Esophagus squamous epithelium (tissue), 5 donors: ENCODE measurements at regions not wholly inside any gene's neighbourhood (a gene's known extent, or its start where the extent isn't known, plus 50 kb on each side); places are given as distances from the start of the nearest gene placed in this dataset.

Experiments
- DNase-seq: peaks from one replicate; lab custom pipeline; 2025; lab: John Stamatoyannopoulos, UW
- H3K27ac ChIP-seq, 4 donors: fragments of 200-600 bp; sonication (generic); one replicate each; pipeline ENCODE4 v1.5.1; 2016 to 2019; ENCODE audit warnings: mild to moderate bottlenecking in 1 of 4
- H3K27me3 ChIP-seq, 4 donors: fragments of 200-600 bp; sonication (generic); 1 replicate in 3 of 4; 2 replicates in 1 of 4; pipeline versions ENCODE4 v1.5.1 to v1.6.0; 2017 to 2021; ENCODE audit warnings: antibody characterized with exemption in 1 of 4
- H3K36me3 ChIP-seq, 3 donors: fragments of 200-600 bp; sonication (generic); one replicate each; pipeline ENCODE4 v1.5.1; 2016 to 2019
- H3K4me1 ChIP-seq, 3 donors: fragments of 200-600 bp; sonication (generic); one replicate each; pipeline ENCODE4 v1.5.1; 2017 to 2019
- H3K4me3 ChIP-seq, 4 donors: fragments of 200-600 bp; sonication (generic); 1 replicate in 3 of 4; 2 replicates in 1 of 4; pipeline ENCODE4 v1.5.1; 2016 to 2019; ENCODE audit warnings: mild to moderate bottlenecking in 2 of 4, moderate library complexity in 1 of 4
- H3K9me3 ChIP-seq, 3 donors: fragments of 200-600 bp; sonication (generic); one replicate each; pipeline ENCODE4 v1.5.1; 2016 to 2019
- CTCF ChIP-seq, 6 experiments: fragments of 450-650 bp in 4 of 6; fragments of 200-600 bp in 2 of 6; sonication (generic) in 2 of 6; IDR thresholded peaks; one replicate each; pipeline ENCODE4 v1.5.1; 2016 to 2019; ENCODE audit warnings: antibody characterized with exemption in 6 of 6, mild to moderate bottlenecking in 4 of 6, moderate library complexity in 4 of 6
- POLR2A ChIP-seq, 4 donors: fragments of 450-650 bp; IDR thresholded peaks; one replicate each; pipeline ENCODE4 v1.6.1; 2017; ENCODE audit warnings: antibody characterized with exemption in 4 of 4, mild to moderate bottlenecking in 4 of 4, moderate library complexity in 3 of 4
- WGBS, 2 donors: methylation state at CpG; one replicate each; pipeline ENCODE4 v1.1.5; 2018; 5-methylcytosine and 5-hydroxymethylcytosine counted together
- intact Hi-C: fragments of 100-400 bp; cut with DNase I; formaldehyde crosslinking; loops from one replicate; pipeline ENCODE4 v1.15.0; 2022
- donor health status: DM: yes; HTN: yes; CAD: no.

- no peak for DNase-seq
- intact Hi-C loops = no loop called here
- TF ChIP-seq POLR2A (IDR thresholded peaks at IDR 0.05) (no peak), CTCF (IDR thresholded peaks at IDR 0.05) (no peak)
Observed at GRCh38 chr5:110265162-110265561, 461.3 kb downstream of the TMEM232 start.

GRCh38 chr5:110267714-110268113 is 458.8 kb downstream of the TMEM232 start:
- WGBS, 2 donors = 71 to 75% methylated on average over 6 to 8 of the region's 9 CpGs
- no peaks in the 10 kb centered on the region for H3K36me3 ChIP-seq
- no peak overlapping the region for H3K27ac ChIP-seq
- no peaks in the 10 kb centered on the region for H3K4me1 ChIP-seq
- H3K4me3 ChIP-seq = no peak overlapping the region
- no peak for TF ChIP-seq CTCF (IDR thresholded peaks at IDR 0.05)
- TF ChIP-seq POLR2A (IDR thresholded peaks at IDR 0.05) = no peak
- H3K9me3 ChIP-seq = no peaks in the 10 kb centered on the region
- no peaks in the 10 kb centered on the region for H3K27me3 ChIP-seq
- intact Hi-C loops = no loop called here
- DNase-seq = no peak

More at GRCh38 chr5:110265162-110265561, 461.3 kb downstream of the TMEM232 start:
- Histone ChIP-seq H3K9me3 (no peaks in the 10 kb centered on the region), H3K4me1 (no peaks in the 10 kb centered on the region), H3K27ac (no peak overlapping the region), H3K36me3 (no peaks in the 10 kb centered on the region), H3K4me3 (no peak overlapping the region), H3K27me3 (no peaks in the 10 kb centered on the region)
- 77 to 85% methylated on average over 2 of the region's 2 CpGs for WGBS, 2 donors

GRCh38 chr5:110268283-110268682 is 458.2 kb downstream of the TMEM232 start:
- no peak for TF ChIP-seq CTCF (IDR thresholded peaks at IDR 0.05)
- no peak for TF ChIP-seq POLR2A (IDR thresholded peaks at IDR 0.05)
- Histone ChIP-seq H3K27me3 (no peaks in the 10 kb centered on the region), H3K9me3 (no peaks in the 10 kb centered on the region), H3K4me3 (no peak overlapping the region), H3K27ac (no peak overlapping the region), H3K4me1 (no peaks in the 10 kb centered on the region), H3K36me3 (no peaks in the 10 kb centered on the region)
- intact Hi-C loops = no loop called here
- no peak for DNase-seq

GRCh38 chr5:110268985-110269384 is 457.5 kb downstream of the TMEM232 start:
- DNase-seq = no peak
- no peak overlapping the region for H3K27ac ChIP-seq
- intact Hi-C loops = no loop called here
- no peak overlapping the region for H3K4me3 ChIP-seq
- no peaks in the 10 kb centered on the region for H3K9me3 ChIP-seq
- WGBS, 2 donors = 27 to 50% methylated on average over 1 of the region's 1 CpG
- TF ChIP-seq CTCF (IDR thresholded peaks at IDR 0.05) = no peak
- no peak for TF ChIP-seq POLR2A (IDR thresholded peaks at IDR 0.05)
- no peaks in the 10 kb centered on the region for H3K4me1 ChIP-seq
- no peaks in the 10 kb centered on the region for H3K36me3 ChIP-seq
- H3K27me3 ChIP-seq = no peaks in the 10 kb centered on the region

GRCh38 chr5:110269478-110270142 is 456.9 kb downstream of the TMEM232 start:
- Histone ChIP-seq H3K9me3 (no peaks in the 10 kb centered on the region), H3K27me3 (no peaks in the 10 kb centered on the region), H3K4me1 (no peaks in the 10 kb centered on the region), H3K36me3 (no peaks in the 10 kb centered on the region), H3K4me3 (no peak overlapping the region), H3K27ac (no peak overlapping the region)
- DNase-seq = no peak
- intact Hi-C loops = no loop called here
- TF ChIP-seq POLR2A (IDR thresholded peaks at IDR 0.05) (no peak), CTCF (IDR thresholded peaks at IDR 0.05) (no peak)
- WGBS, 2 donors = 45 to 61% methylated on average over 3 of the region's 3 CpGs
